WTC11 (cell line): ENCODE measurements at regions not wholly inside any gene's neighbourhood (a gene's known extent, or its start where the extent isn't known, plus 50 kb on each side); places are given as distances from the start of the nearest gene placed in this dataset.

ENCODE experiments used
- ATAC-seq: fragments of 200-7000 bp; cut with Tn5 transposase; 2 replicates; pipeline ENCODE4 v1.10.0; 2021; ENCODE audit warnings: mild to moderate bottlenecking, moderate library complexity
- CTCF ChIA-PET: fragments of 300-600 bp; sonication (Branson Sonifier 250); formaldehyde crosslinking; loops from one replicate; lab custom pipeline; 2021; ENCODE audit warnings: antibody characterized with exemption; lab: Charles Lee
- POLR2A ChIA-PET: fragments of 350-600 bp; sonication (Branson Sonifier 250); formaldehyde crosslinking; loops from one replicate; lab custom pipeline; 2021; ENCODE audit warnings: antibody characterized with exemption; lab: Charles Lee
- DNase-seq: peaks from one replicate; pipeline ENCODE4 v3.0.0; 2021; ENCODE audit warnings: low spot score
- H3K27ac Mint-ChIP-seq: 2 replicates; pipeline ENCODE4 v1.8.0; 2021; ENCODE audit warnings: mixed read lengths
- H3K27me3 Mint-ChIP-seq: 2 replicates; pipeline ENCODE4 v1.8.0; 2021; ENCODE audit warnings: low read depth, mild to moderate bottlenecking, moderate library complexity, mixed read lengths
- H3K36me3 Mint-ChIP-seq: 2 replicates; pipeline ENCODE4 v1.8.0; 2021; ENCODE audit warnings: mixed read lengths
- H3K4me1 Mint-ChIP-seq: 2 replicates; pipeline ENCODE4 v1.8.0; 2022; ENCODE audit warnings: mixed read lengths
- H3K4me3 Mint-ChIP-seq: 2 replicates; pipeline ENCODE4 v1.8.0; 2021; ENCODE audit warnings: mild to moderate bottlenecking, moderate library complexity, mixed read lengths
- H3K9me3 Mint-ChIP-seq: 2 replicates; pipeline ENCODE4 v1.8.0; 2021; ENCODE audit warnings: mixed read lengths
- CREB1 ChIP-seq: sonication (generic); formaldehyde crosslinking; IDR thresholded peaks from 2 replicates; pipeline ENCODE4 v1.8.0; 2023; ENCODE audit warnings: mild to moderate bottlenecking, missing genetic modification reagents
- FOXK1 ChIP-seq: sonication (generic); formaldehyde crosslinking; IDR thresholded peaks from 2 replicates; pipeline ENCODE4 v1.8.0; 2022; ENCODE audit warnings: mild to moderate bottlenecking, moderate library complexity, missing genetic modification reagents
- GRHL2 ChIP-seq: fragments of 250-450 bp; sonication (Bioruptor Pico); IDR thresholded peaks from 2 replicates; pipeline ENCODE4 v1.8.0; 2022; ENCODE audit warnings: mild to moderate bottlenecking, moderate library complexity; ENCODE audit not compliant: insufficient replicate concordance, severe bottlenecking
- JAZF1 ChIP-seq: fragments of 250-450 bp; sonication (Bioruptor Pico); IDR thresholded peaks from 2 replicates; pipeline ENCODE4 v1.9.0; 2021; ENCODE audit warnings: moderate library complexity, mild to moderate bottlenecking, inconsistent platforms
- JUN ChIP-seq: sonication (generic); formaldehyde crosslinking; IDR thresholded peaks from 2 replicates; pipeline ENCODE4 v1.8.0; 2023; ENCODE audit warnings: mild to moderate bottlenecking, missing genetic modification reagents
- NFATC4 ChIP-seq: fragments of 250-450 bp; sonication (Bioruptor Pico); IDR thresholded peaks from 2 replicates; pipeline ENCODE4 v1.9.0; 2021; ENCODE audit warnings: mild to moderate bottlenecking
- NFYB ChIP-seq: sonication (generic); formaldehyde crosslinking; conservative IDR thresholded peaks from 2 replicates; pipeline ENCODE4 v1.8.0; 2022; ENCODE audit warnings: low read depth, missing genetic modification reagents
- NR1H2 ChIP-seq: sonication (generic); formaldehyde crosslinking; IDR thresholded peaks from 2 replicates; pipeline ENCODE4 v1.9.0; 2021; ENCODE audit warnings: mild to moderate bottlenecking, moderate library complexity, missing genetic modification reagents
- RELA ChIP-seq: sonication (generic); formaldehyde crosslinking; IDR thresholded peaks from 2 replicates; pipeline ENCODE4 v1.8.1; 2022; ENCODE audit warnings: missing genetic modification reagents, mild to moderate bottlenecking, borderline replicate concordance
- SMAD4 ChIP-seq: sonication (generic); formaldehyde crosslinking; IDR thresholded peaks from 2 replicates; pipeline ENCODE4 v1.8.0; 2022; ENCODE audit warnings: mild to moderate bottlenecking, missing genetic modification reagents
- ZNF416 ChIP-seq: fragments of 250-450 bp; sonication (Bioruptor Pico); IDR thresholded peaks from 2 replicates; pipeline ENCODE4 v1.9.0; 2021; ENCODE audit warnings: mild to moderate bottlenecking, inconsistent platforms
- ZNF423 ChIP-seq: fragments of 250-450 bp; sonication (Bioruptor Pico); IDR thresholded peaks from 2 replicates; pipeline ENCODE4 v2.1.2; 2022; ENCODE audit warnings: mild to moderate bottlenecking, moderate library complexity
- ZNF671 ChIP-seq: fragments of 250-450 bp; sonication (Bioruptor Pico); IDR thresholded peaks from 2 replicates; pipeline ENCODE4 v1.8.0; 2021; ENCODE audit warnings: mild to moderate bottlenecking
- TF ChIP-seq, protein P1 (sequence below): sonication (generic); formaldehyde crosslinking; IDR thresholded peaks from 2 replicates; pipeline ENCODE4 v1.8.0; 2023; ENCODE audit warnings: missing genetic modification reagents
- TF ChIP-seq, protein P2 (sequence below): fragments of 250-450 bp; sonication (Bioruptor Pico); IDR thresholded peaks from 2 replicates; pipeline ENCODE4 v1.9.0; 2021; ENCODE audit warnings: mild to moderate bottlenecking, borderline replicate concordance
- TF ChIP-seq, protein P3 (sequence below): sonication (generic); formaldehyde crosslinking; IDR thresholded peaks from 2 replicates; pipeline ENCODE4 v1.8.0; 2022; ENCODE audit warnings: missing genetic modification reagents
- TF ChIP-seq, protein P4 (sequence below): sonication (generic); formaldehyde crosslinking; conservative IDR thresholded peaks from 2 replicates; pipeline ENCODE4 v1.8.1; 2023; ENCODE audit warnings: mild to moderate bottlenecking, low read depth, missing genetic modification reagents, moderate library complexity
- TF ChIP-seq, protein P5 (sequence below): sonication (generic); formaldehyde crosslinking; conservative IDR thresholded peaks from 2 replicates; pipeline ENCODE4 v1.8.1; 2022; ENCODE audit warnings: mild to moderate bottlenecking, missing genetic modification reagents
- TF ChIP-seq, protein P6 (sequence below): sonication (generic); formaldehyde crosslinking; IDR thresholded peaks from 2 replicates; pipeline ENCODE4 v1.8.1; 2022; ENCODE audit warnings: mild to moderate bottlenecking, missing genetic modification reagents, moderate library complexity, borderline replicate concordance
- TF ChIP-seq, protein P7 (sequence below): fragments of 250-450 bp; sonication (Bioruptor Pico); IDR thresholded peaks from 2 replicates; pipeline ENCODE4 v1.8.0; 2021; ENCODE audit warnings: mild to moderate bottlenecking

DNA sequence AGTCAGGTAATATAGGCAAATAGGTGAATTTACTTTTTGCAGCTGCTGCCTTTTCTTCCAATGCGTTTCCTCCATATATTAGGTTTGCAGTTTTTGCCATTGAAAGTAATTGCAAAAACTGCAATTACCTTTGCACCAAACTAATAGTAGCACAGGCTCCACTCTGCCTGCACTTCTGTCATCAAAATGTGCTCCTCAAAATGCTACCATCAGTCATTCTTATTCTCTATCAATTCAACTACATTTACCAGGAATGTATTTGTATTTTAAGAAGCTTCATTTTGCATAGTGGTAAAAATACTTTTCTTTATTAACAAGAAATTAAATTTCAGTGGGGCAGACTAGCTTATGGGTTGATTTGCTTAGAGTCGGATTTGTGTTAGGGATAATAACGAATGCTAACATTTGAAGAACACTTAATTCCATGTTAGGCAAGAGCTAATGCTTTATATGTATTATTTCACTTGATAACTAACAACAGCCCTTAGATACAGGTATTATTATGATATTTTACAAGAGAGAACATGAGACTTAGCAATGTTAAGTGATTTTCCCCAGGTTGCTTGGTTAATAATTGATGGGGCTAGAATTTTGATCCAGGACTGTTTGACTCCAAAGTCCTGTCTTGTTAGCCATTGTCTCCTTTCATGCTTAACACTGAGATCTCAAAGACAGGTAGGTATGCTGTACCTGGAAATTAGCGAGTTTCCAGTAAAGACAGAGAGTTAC is 300.4 kb downstream of the MAN2A1 start:
- no peak overlapping the region for H3K27ac Mint-ChIP-seq
- POLR2A ChIA-PET = no interaction called here
- ATAC-seq = no peak

DNA sequence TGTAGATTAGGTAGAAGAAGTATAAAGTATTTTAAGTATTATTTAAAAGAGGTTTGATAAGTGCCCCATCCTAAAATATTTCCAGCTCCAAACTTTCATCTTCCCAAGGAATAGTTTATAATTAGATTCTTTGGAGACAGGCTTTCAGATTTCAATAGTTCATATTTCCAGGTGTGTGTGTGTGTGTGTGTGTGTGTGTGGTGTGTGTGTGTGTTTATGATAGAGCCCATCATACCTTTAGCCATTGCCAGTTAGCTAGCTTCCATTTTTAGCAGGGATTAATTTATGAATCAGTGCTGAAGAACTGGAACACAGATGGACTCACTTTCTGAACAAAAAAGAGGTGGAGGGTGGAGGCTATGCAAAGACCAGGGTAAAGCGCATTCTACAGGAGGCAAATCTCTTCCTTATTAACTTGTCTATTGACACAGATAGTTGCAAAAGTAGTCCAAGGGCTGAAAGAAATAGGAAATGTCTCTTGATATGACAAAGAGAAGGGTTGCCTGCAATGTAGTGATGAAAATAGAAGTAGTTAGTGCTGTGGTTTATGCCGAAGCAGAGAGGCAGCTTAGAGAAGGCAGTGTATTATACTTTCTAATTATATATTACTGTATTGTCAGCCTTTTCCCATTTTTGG is 301.1 kb downstream of the MAN2A1 start:
- DNase-seq (no peak), ATAC-seq (no peak)
- ChIA-PET POLR2A (no interaction called here), CTCF (no interaction called here)
- TF ChIP-seq RELA (CRISPR knock-in tag) (no peak), NFYB (no peak), NFATC4 (CRISPR knock-in tag) (no peak), JUN (CRISPR knock-in tag) (no peak), GRHL2 (CRISPR knock-in tag) (no peak)
- TF ChIP-seq, protein P1, sequence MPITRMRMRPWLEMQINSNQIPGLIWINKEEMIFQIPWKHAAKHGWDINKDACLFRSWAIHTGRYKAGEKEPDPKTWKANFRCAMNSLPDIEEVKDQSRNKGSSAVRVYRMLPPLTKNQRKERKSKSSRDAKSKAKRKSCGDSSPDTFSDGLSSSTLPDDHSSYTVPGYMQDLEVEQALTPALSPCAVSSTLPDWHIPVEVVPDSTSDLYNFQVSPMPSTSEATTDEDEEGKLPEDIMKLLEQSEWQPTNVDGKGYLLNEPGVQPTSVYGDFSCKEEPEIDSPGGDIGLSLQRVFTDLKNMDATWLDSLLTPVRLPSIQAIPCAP (CRISPR knock-in tag) = no peak
- TF ChIP-seq, protein P2, sequence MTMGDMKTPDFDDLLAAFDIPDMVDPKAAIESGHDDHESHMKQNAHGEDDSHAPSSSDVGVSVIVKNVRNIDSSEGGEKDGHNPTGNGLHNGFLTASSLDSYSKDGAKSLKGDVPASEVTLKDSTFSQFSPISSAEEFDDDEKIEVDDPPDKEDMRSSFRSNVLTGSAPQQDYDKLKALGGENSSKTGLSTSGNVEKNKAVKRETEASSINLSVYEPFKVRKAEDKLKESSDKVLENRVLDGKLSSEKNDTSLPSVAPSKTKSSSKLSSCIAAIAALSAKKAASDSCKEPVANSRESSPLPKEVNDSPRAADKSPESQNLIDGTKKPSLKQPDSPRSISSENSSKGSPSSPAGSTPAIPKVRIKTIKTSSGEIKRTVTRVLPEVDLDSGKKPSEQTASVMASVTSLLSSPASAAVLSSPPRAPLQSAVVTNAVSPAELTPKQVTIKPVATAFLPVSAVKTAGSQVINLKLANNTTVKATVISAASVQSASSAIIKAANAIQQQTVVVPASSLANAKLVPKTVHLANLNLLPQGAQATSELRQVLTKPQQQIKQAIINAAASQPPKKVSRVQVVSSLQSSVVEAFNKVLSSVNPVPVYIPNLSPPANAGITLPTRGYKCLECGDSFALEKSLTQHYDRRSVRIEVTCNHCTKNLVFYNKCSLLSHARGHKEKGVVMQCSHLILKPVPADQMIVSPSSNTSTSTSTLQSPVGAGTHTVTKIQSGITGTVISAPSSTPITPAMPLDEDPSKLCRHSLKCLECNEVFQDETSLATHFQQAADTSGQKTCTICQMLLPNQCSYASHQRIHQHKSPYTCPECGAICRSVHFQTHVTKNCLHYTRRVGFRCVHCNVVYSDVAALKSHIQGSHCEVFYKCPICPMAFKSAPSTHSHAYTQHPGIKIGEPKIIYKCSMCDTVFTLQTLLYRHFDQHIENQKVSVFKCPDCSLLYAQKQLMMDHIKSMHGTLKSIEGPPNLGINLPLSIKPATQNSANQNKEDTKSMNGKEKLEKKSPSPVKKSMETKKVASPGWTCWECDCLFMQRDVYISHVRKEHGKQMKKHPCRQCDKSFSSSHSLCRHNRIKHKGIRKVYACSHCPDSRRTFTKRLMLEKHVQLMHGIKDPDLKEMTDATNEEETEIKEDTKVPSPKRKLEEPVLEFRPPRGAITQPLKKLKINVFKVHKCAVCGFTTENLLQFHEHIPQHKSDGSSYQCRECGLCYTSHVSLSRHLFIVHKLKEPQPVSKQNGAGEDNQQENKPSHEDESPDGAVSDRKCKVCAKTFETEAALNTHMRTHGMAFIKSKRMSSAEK = no peak
- H3K27me3 Mint-ChIP-seq = peaks cover 11% of the 10 kb centered on the region
- no peak overlapping the region for H3K27ac Mint-ChIP-seq
- peaks cover 16% of the 10 kb centered on the region for H3K4me1 Mint-ChIP-seq
- H3K9me3 Mint-ChIP-seq = 0 out of 2 replicates have a peak, but pooled peaks cover 4% of the 10 kb centered on the region
- H3K36me3 Mint-ChIP-seq = no peaks in the 10 kb centered on the region
- H3K4me3 Mint-ChIP-seq = no peak overlapping the region

More for the DNA sequence above, 300.4 kb downstream of the MAN2A1 start:
- no peak overlapping the region for H3K4me3 Mint-ChIP-seq
- CTCF ChIA-PET = no interaction called here
- peaks cover 11% of the 10 kb centered on the region for H3K4me1 Mint-ChIP-seq
- no peak for DNase-seq
- H3K27me3 Mint-ChIP-seq = peaks cover 4% of the 10 kb centered on the region
- no peaks in the 10 kb centered on the region for H3K36me3 Mint-ChIP-seq
- peaks cover 7% of the 10 kb centered on the region for H3K9me3 Mint-ChIP-seq
- TF ChIP-seq SMAD4 (CRISPR knock-in tag) (no peak), JUN (CRISPR knock-in tag) (no peak), CREB1 (no peak), JAZF1 (CRISPR knock-in tag) (no peak), ZNF416 (no peak), ZNF671 (CRISPR knock-in tag) (no peak), NR1H2 (CRISPR knock-in tag) (no peak), FOXK1 (CRISPR knock-in tag) (no peak), ZNF423 (no peak)
- TF ChIP-seq, protein P3, sequence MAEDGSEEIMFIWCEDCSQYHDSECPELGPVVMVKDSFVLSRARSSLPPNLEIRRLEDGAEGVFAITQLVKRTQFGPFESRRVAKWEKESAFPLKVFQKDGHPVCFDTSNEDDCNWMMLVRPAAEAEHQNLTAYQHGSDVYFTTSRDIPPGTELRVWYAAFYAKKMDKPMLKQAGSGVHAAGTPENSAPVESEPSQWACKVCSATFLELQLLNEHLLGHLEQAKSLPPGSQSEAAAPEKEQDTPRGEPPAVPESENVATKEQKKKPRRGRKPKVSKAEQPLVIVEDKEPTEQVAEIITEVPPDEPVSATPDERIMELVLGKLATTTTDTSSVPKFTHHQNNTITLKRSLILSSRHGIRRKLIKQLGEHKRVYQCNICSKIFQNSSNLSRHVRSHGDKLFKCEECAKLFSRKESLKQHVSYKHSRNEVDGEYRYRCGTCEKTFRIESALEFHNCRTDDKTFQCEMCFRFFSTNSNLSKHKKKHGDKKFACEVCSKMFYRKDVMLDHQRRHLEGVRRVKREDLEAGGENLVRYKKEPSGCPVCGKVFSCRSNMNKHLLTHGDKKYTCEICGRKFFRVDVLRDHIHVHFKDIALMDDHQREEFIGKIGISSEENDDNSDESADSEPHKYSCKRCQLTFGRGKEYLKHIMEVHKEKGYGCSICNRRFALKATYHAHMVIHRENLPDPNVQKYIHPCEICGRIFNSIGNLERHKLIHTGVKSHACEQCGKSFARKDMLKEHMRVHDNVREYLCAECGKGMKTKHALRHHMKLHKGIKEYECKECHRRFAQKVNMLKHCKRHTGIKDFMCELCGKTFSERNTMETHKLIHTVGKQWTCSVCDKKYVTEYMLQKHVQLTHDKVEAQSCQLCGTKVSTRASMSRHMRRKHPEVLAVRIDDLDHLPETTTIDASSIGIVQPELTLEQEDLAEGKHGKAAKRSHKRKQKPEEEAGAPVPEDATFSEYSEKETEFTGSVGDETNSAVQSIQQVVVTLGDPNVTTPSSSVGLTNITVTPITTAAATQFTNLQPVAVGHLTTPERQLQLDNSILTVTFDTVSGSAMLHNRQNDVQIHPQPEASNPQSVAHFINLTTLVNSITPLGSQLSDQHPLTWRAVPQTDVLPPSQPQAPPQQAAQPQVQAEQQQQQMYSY = no peak
- TF ChIP-seq, protein P4, sequence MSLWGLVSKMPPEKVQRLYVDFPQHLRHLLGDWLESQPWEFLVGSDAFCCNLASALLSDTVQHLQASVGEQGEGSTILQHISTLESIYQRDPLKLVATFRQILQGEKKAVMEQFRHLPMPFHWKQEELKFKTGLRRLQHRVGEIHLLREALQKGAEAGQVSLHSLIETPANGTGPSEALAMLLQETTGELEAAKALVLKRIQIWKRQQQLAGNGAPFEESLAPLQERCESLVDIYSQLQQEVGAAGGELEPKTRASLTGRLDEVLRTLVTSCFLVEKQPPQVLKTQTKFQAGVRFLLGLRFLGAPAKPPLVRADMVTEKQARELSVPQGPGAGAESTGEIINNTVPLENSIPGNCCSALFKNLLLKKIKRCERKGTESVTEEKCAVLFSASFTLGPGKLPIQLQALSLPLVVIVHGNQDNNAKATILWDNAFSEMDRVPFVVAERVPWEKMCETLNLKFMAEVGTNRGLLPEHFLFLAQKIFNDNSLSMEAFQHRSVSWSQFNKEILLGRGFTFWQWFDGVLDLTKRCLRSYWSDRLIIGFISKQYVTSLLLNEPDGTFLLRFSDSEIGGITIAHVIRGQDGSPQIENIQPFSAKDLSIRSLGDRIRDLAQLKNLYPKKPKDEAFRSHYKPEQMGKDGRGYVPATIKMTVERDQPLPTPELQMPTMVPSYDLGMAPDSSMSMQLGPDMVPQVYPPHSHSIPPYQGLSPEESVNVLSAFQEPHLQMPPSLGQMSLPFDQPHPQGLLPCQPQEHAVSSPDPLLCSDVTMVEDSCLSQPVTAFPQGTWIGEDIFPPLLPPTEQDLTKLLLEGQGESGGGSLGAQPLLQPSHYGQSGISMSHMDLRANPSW (CRISPR knock-in tag) = no peak
- TF ChIP-seq, protein P5, sequence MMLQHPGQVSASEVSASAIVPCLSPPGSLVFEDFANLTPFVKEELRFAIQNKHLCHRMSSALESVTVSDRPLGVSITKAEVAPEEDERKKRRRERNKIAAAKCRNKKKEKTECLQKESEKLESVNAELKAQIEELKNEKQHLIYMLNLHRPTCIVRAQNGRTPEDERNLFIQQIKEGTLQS = no peak
- TF ChIP-seq, protein P6, sequence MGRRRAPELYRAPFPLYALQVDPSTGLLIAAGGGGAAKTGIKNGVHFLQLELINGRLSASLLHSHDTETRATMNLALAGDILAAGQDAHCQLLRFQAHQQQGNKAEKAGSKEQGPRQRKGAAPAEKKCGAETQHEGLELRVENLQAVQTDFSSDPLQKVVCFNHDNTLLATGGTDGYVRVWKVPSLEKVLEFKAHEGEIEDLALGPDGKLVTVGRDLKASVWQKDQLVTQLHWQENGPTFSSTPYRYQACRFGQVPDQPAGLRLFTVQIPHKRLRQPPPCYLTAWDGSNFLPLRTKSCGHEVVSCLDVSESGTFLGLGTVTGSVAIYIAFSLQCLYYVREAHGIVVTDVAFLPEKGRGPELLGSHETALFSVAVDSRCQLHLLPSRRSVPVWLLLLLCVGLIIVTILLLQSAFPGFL = no peak
- TF ChIP-seq, protein P7, sequence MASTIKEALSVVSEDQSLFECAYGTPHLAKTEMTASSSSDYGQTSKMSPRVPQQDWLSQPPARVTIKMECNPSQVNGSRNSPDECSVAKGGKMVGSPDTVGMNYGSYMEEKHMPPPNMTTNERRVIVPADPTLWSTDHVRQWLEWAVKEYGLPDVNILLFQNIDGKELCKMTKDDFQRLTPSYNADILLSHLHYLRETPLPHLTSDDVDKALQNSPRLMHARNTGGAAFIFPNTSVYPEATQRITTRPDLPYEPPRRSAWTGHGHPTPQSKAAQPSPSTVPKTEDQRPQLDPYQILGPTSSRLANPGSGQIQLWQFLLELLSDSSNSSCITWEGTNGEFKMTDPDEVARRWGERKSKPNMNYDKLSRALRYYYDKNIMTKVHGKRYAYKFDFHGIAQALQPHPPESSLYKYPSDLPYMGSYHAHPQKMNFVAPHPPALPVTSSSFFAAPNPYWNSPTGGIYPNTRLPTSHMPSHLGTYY (CRISPR knock-in tag) = no peak
